ENCODE measurements at regions not wholly inside any gene's neighbourhood (a gene's known extent, or its start where the extent isn't known, plus 50 kb on each side); places are given as distances from the start of the nearest gene placed in this dataset.

GRCh38 chr20:6920991-6921613, 153.6 kb downstream of the BMP2 start:
- no peak overlapping the region for H3K4me3 ChIP-seq (ENCODE audit: low read depth in 1 of 2, low read length in 2 of 2)
- H3K27ac ChIP-seq (ENCODE audit: low read depth, low read length) = no peak overlapping the region

GRCh38 chr20:6921717-6922386, 154.4 kb downstream of the BMP2 start:
- H3K9ac ChIP-seq (ENCODE audit: low read length) = no peak overlapping the region
- H3K27ac ChIP-seq (ENCODE audit: low read depth, low read length) = no peak overlapping the region
- H3K4me1 ChIP-seq (ENCODE audit: insufficient read depth, low read length) = no peaks in the 10 kb centered on the region
- H3K27me3 ChIP-seq (ENCODE audit: control insufficient read depth in 1 of 2, insufficient read depth in 2 of 2, low read length in 2 of 2) = no peaks in the 10 kb centered on the region
- no peak overlapping the region for H3K4me3 ChIP-seq (ENCODE audit: low read depth in 1 of 2, low read length in 2 of 2)
- no peaks in the 10 kb centered on the region for H3K9me3 ChIP-seq (ENCODE audit: low read length)
- H3K36me3 ChIP-seq (ENCODE audit: insufficient read depth, low read length) = no peaks in the 10 kb centered on the region

More at GRCh38 chr20:6920991-6921613, 153.6 kb downstream of the BMP2 start:
- no peaks in the 10 kb centered on the region for H3K4me1 ChIP-seq (ENCODE audit: insufficient read depth, low read length)
- no peak overlapping the region for H3K9ac ChIP-seq (ENCODE audit: low read length)
- no peaks in the 10 kb centered on the region for H3K36me3 ChIP-seq (ENCODE audit: insufficient read depth, low read length)
- H3K9me3 ChIP-seq (ENCODE audit: low read length) = no peaks in the 10 kb centered on the region
- no peaks in the 10 kb centered on the region for H3K27me3 ChIP-seq (ENCODE audit: control insufficient read depth in 1 of 2, insufficient read depth in 2 of 2, low read length in 2 of 2)

GRCh38 chr20:6924681-6925080, 157.2 kb downstream of the BMP2 start:
- no peaks in the 10 kb centered on the region for H3K4me1 ChIP-seq (ENCODE audit: insufficient read depth, low read length)
- no peaks in the 10 kb centered on the region for H3K9me3 ChIP-seq (ENCODE audit: low read length)
- no peaks in the 10 kb centered on the region for H3K27me3 ChIP-seq (ENCODE audit: control insufficient read depth in 1 of 2, insufficient read depth in 2 of 2, low read length in 2 of 2)
- no peak overlapping the region for H3K9ac ChIP-seq (ENCODE audit: low read length)
- H3K27ac ChIP-seq (ENCODE audit: low read depth, low read length) = no peak overlapping the region
- H3K4me3 ChIP-seq (ENCODE audit: low read depth in 1 of 2, low read length in 2 of 2) = no peak overlapping the region
- no peaks in the 10 kb centered on the region for H3K36me3 ChIP-seq (ENCODE audit: insufficient read depth, low read length)

- H3K27me3 ChIP-seq (ENCODE audit: control insufficient read depth in 1 of 2, insufficient read depth in 2 of 2, low read length in 2 of 2) = no peaks in the 10 kb centered on the region
- H3K9ac ChIP-seq (ENCODE audit: low read length) = no peak overlapping the region
- H3K9me3 ChIP-seq (ENCODE audit: low read length) = no peaks in the 10 kb centered on the region
- no peaks in the 10 kb centered on the region for H3K36me3 ChIP-seq (ENCODE audit: insufficient read depth, low read length)
- H3K4me1 ChIP-seq (ENCODE audit: insufficient read depth, low read length) = no peaks in the 10 kb centered on the region
- no peak overlapping the region for H3K27ac ChIP-seq (ENCODE audit: low read depth, low read length)
- no peak overlapping the region for H3K4me3 ChIP-seq (ENCODE audit: low read depth in 1 of 2, low read length in 2 of 2)
Measured at GRCh38 chr20:6925744-6926278, 158.3 kb downstream of the BMP2 start.

- Histone ChIP-seq H3K4me1 (ENCODE audit: insufficient read depth, low read length) (no peaks in the 10 kb centered on the region), H3K9ac (ENCODE audit: low read length) (no peak overlapping the region), H3K27me3 (ENCODE audit: control insufficient read depth in 1 of 2, insufficient read depth in 2 of 2, low read length in 2 of 2) (no peaks in the 10 kb centered on the region), H3K27ac (ENCODE audit: low read depth, low read length) (no peak overlapping the region), H3K9me3 (ENCODE audit: low read length) (no peaks in the 10 kb centered on the region), H3K36me3 (ENCODE audit: insufficient read depth, low read length) (no peaks in the 10 kb centered on the region), H3K4me3 (ENCODE audit: low read depth in 1 of 2, low read length in 2 of 2) (no peak overlapping the region)
Measured at GRCh38 chr20:6940048-6940447, 172.6 kb downstream of the BMP2 start.

GRCh38 chr20:6940876-6941275, 173.4 kb downstream of the BMP2 start:
- Histone ChIP-seq H3K4me3 (ENCODE audit: low read depth in 1 of 2, low read length in 2 of 2) (no peak overlapping the region), H3K27me3 (ENCODE audit: control insufficient read depth in 1 of 2, insufficient read depth in 2 of 2, low read length in 2 of 2) (no peaks in the 10 kb centered on the region), H3K27ac (ENCODE audit: low read depth, low read length) (no peak overlapping the region), H3K36me3 (ENCODE audit: insufficient read depth, low read length) (no peaks in the 10 kb centered on the region), H3K9ac (ENCODE audit: low read length) (no peak overlapping the region), H3K9me3 (ENCODE audit: low read length) (no peaks in the 10 kb centered on the region), H3K4me1 (ENCODE audit: insufficient read depth, low read length) (no peaks in the 10 kb centered on the region)

GRCh38 chr20:6941571-6941970, 174.1 kb downstream of the BMP2 start:
- H3K27ac ChIP-seq (ENCODE audit: low read depth, low read length) = no peak overlapping the region
- H3K4me1 ChIP-seq (ENCODE audit: insufficient read depth, low read length) = no peaks in the 10 kb centered on the region
- H3K4me3 ChIP-seq (ENCODE audit: low read depth in 1 of 2, low read length in 2 of 2) = no peak overlapping the region
- no peak overlapping the region for H3K9ac ChIP-seq (ENCODE audit: low read length)
- H3K9me3 ChIP-seq (ENCODE audit: low read length) = no peaks in the 10 kb centered on the region
- H3K36me3 ChIP-seq (ENCODE audit: insufficient read depth, low read length) = no peaks in the 10 kb centered on the region
- no peaks in the 10 kb centered on the region for H3K27me3 ChIP-seq (ENCODE audit: control insufficient read depth in 1 of 2, insufficient read depth in 2 of 2, low read length in 2 of 2)

GRCh38 chr20:6942266-6942665, 174.8 kb downstream of the BMP2 start:
- H3K4me1 ChIP-seq (ENCODE audit: insufficient read depth, low read length) = no peaks in the 10 kb centered on the region
- no peaks in the 10 kb centered on the region for H3K27me3 ChIP-seq (ENCODE audit: control insufficient read depth in 1 of 2, insufficient read depth in 2 of 2, low read length in 2 of 2)
- no peak overlapping the region for H3K27ac ChIP-seq (ENCODE audit: low read depth, low read length)
- H3K9me3 ChIP-seq (ENCODE audit: low read length) = no peaks in the 10 kb centered on the region
- H3K9ac ChIP-seq (ENCODE audit: low read length) = no peak overlapping the region
- no peak overlapping the region for H3K4me3 ChIP-seq (ENCODE audit: low read depth in 1 of 2, low read length in 2 of 2)
- no peaks in the 10 kb centered on the region for H3K36me3 ChIP-seq (ENCODE audit: insufficient read depth, low read length)

- Histone ChIP-seq H3K27ac (ENCODE audit: low read depth, low read length) (no peak overlapping the region), H3K9me3 (ENCODE audit: low read length) (no peaks in the 10 kb centered on the region), H3K4me3 (ENCODE audit: low read depth in 1 of 2, low read length in 2 of 2) (no peak overlapping the region), H3K27me3 (ENCODE audit: control insufficient read depth in 1 of 2, insufficient read depth in 2 of 2, low read length in 2 of 2) (no peaks in the 10 kb centered on the region), H3K36me3 (ENCODE audit: insufficient read depth, low read length) (no peaks in the 10 kb centered on the region), H3K4me1 (ENCODE audit: insufficient read depth, low read length) (no peaks in the 10 kb centered on the region), H3K9ac (ENCODE audit: low read length) (no peak overlapping the region)
Measured at GRCh38 chr20:6944292-6944691, 176.8 kb downstream of the BMP2 start.

- H3K27me3 ChIP-seq (ENCODE audit: control insufficient read depth in 1 of 2, insufficient read depth in 2 of 2, low read length in 2 of 2) = no peaks in the 10 kb centered on the region
- no peak overlapping the region for H3K9ac ChIP-seq (ENCODE audit: low read length)
- H3K36me3 ChIP-seq (ENCODE audit: insufficient read depth, low read length) = no peaks in the 10 kb centered on the region
- no peaks in the 10 kb centered on the region for H3K4me1 ChIP-seq (ENCODE audit: insufficient read depth, low read length)
- no peak overlapping the region for H3K27ac ChIP-seq (ENCODE audit: low read depth, low read length)
- no peaks in the 10 kb centered on the region for H3K9me3 ChIP-seq (ENCODE audit: low read length)
- H3K4me3 ChIP-seq (ENCODE audit: low read depth in 1 of 2, low read length in 2 of 2) = no peak overlapping the region
Measured at GRCh38 chr20:6953611-6954010, 186.1 kb downstream of the BMP2 start.

- Histone ChIP-seq H3K27me3 (ENCODE audit: control insufficient read depth in 1 of 2, insufficient read depth in 2 of 2, low read length in 2 of 2) (no peaks in the 10 kb centered on the region), H3K36me3 (ENCODE audit: insufficient read depth, low read length) (no peaks in the 10 kb centered on the region), H3K9me3 (ENCODE audit: low read length) (no peaks in the 10 kb centered on the region), H3K4me1 (ENCODE audit: insufficient read depth, low read length) (no peaks in the 10 kb centered on the region), H3K27ac (ENCODE audit: low read depth, low read length) (no peak overlapping the region), H3K9ac (ENCODE audit: low read length) (no peak overlapping the region), H3K4me3 (ENCODE audit: low read depth in 1 of 2, low read length in 2 of 2) (no peak overlapping the region)
Measured at GRCh38 chr20:6954219-6954618, 186.7 kb downstream of the BMP2 start.

- H3K4me3 ChIP-seq (ENCODE audit: low read depth in 1 of 2, low read length in 2 of 2) = no peak overlapping the region
- H3K9ac ChIP-seq (ENCODE audit: low read length) = no peak overlapping the region
- no peaks in the 10 kb centered on the region for H3K9me3 ChIP-seq (ENCODE audit: low read length)
- no peaks in the 10 kb centered on the region for H3K27me3 ChIP-seq (ENCODE audit: control insufficient read depth in 1 of 2, insufficient read depth in 2 of 2, low read length in 2 of 2)
- H3K27ac ChIP-seq (ENCODE audit: low read depth, low read length) = no peak overlapping the region
- no peaks in the 10 kb centered on the region for H3K4me1 ChIP-seq (ENCODE audit: insufficient read depth, low read length)
- no peaks in the 10 kb centered on the region for H3K36me3 ChIP-seq (ENCODE audit: insufficient read depth, low read length)
Measured at GRCh38 chr20:6956056-6956455, 188.6 kb downstream of the BMP2 start.

Data from muscle layer of colon (tissue), 2 donors.